ENCODE measurements at regions not wholly inside any gene's neighbourhood (a gene's known extent, or its start where the extent isn't known, plus 50 kb on each side); places are given as distances from the start of the nearest gene placed in this dataset.

DNA sequence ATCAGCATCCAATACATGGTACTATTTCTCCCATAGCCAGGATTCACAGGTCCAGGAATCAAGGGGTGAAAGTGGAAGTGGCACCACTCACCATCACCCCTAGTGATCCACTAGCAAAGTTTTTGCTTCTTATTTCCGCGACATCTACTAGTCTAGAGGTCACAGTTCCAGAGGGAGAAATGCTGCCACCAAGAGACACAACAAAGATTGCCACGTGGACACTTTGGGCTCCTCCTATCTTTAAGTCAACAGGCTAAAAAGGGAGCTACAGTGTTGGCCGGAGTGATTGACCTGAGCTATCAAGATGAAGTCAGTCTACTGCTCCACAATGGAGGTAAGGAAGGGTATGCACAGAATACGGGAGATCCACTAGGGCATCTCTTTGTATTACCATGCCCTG, 178.2 kb downstream of the AKR1D1 start:
- DNase-seq (ENCODE audit: low read depth in 2 of 2): no peak

- no peak for DNase-seq (ENCODE audit: low read depth in 2 of 2)
These were observed 181.4 kb downstream of the AKR1D1 start for GRCh38 chr7:138257459-138258196.

DNA sequence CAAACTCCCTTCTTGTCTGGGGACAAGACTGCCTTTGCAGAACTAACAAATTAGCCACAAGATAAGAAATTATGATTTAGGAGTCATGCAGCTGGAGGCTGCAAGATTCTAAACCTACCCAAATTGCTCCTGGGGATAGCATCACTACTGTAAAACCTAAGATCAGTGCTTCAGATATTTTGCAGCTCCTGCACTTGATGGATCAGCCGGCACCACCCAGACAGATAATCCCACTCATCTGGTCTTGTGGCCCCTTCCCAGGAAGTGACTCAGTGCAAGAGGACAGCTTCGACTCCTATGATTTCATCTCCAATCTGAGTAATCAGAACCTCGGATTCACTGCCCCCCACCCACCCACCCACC, 181.9 kb downstream of the AKR1D1 start:
- no peak for DNase-seq (ENCODE audit: low read depth in 2 of 2)

DNA sequence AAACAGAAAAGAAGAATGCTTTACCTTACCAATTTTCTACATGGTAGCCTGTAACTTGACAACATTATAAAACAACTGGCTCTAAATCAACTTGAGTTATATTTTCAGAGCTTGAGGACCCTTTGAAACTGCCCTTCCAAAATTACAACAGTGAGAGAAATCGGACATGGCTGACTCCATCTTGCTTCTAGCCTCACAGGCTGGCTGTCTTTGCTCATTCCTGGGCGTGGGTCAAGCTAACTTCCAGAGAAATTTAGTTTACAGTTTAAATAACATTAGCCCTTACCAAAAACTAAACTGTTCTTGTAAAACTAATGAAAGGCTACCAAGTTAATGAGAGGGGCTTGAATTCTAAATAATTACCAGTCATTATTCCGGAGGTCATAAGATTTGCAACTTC, 183.4 kb downstream of the AKR1D1 start:
- DNase-seq (ENCODE audit: low read depth in 2 of 2): no peak

DNA sequence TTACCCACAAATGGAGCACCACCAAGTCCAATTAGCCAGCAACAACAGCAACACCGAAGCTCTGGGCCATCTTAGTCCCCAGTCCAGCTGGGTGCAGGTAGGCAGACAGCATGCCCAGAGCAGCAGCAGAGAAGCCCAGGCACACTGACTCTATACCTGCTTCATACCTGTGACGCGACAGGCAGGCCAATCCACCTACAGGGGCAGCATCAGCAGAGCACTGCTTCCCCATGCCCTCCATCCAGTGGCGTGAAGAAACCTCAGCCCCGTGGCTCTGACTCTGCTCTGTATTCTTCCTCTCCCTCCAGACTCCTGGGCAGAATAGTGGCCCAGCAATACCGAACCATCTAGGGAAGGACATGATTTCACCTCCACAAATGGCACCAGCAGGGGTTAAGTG, 191.7 kb downstream of the AKR1D1 start:
- no peak for DNase-seq (ENCODE audit: low read depth in 2 of 2)

DNA sequence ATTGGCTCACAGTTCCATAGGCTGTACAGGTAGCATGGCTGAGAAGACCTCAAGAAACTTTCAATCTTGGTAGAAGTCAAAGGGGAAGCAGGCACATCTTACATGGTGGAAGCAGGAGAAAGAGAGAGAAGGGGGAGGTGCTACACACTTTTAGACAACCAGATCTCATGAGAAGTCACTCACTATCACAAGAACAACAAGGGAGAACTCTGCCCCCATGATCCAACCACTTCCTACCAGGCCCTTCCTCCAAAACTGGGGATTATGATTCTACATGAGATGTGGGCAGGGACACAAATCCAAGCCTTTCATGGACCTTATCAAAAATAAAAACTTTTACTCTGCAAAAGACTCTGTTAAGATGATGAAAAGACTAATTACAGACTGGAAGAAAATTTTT, 183.2 kb upstream of the TRIM24 start:
- no peak for DNase-seq (ENCODE audit: low read depth in 2 of 2)

DNA sequence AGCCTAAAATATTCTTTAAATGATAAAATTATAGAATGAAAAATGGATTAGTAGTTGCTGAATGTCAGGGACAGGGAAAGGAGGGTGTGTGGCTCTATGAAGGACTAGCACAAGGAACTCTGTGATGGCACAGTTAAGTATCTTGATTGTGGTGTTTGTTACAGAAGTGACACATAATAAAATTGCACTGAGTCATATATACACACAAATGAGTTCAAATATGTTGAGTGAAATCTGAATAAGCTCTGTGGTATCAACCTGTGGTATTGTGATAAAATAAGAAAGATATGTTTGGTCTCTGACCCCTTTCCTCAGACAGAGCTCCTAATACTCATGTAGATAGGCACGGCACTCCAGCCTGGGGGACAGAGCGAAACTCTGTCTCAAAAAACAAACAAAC, 181.5 kb upstream of the TRIM24 start:
- DNase-seq (ENCODE audit: low read depth in 2 of 2): no peak

GRCh38 chr7:138282997-138283396, 177.1 kb upstream of the TRIM24 start:
- DNase-seq (ENCODE audit: low read depth in 2 of 2): no peak

DNA sequence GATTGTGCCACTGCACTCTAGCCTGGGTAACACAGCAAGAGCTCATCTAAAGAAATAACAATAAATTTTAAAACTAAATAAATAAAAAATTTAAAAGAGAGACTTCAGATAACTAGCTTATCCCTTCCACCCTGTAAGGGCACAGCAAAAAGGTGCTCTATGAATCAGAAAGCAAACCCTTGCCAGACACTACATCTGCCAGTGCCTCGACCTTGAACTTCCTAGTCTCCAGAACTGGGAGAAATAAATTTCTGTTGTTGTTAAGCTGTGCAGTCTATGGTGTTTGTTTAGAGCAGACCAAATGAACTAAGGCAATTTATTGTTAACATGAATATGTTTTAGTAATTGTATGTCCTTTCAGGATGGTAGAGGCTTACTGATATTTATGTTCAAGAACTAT, 174.9 kb upstream of the TRIM24 start:
- no peak for DNase-seq (ENCODE audit: low read depth in 2 of 2)

GRCh38 chr7:138286846-138287245, 173.2 kb upstream of the TRIM24 start:
- DNase-seq (ENCODE audit: low read depth in 2 of 2): no peak

GRCh38 chr7:138287549-138287948, 172.5 kb upstream of the TRIM24 start:
- no peak for DNase-seq (ENCODE audit: low read depth in 2 of 2)

- DNase-seq (ENCODE audit: low read depth in 2 of 2): no peak
These were observed 171.0 kb upstream of the TRIM24 start for GRCh38 chr7:138289082-138289481.

- DNase-seq (ENCODE audit: low read depth in 2 of 2): no peak
These were observed 170.2 kb upstream of the TRIM24 start for GRCh38 chr7:138289864-138290263.

- no peak for DNase-seq (ENCODE audit: low read depth in 2 of 2)
These were observed 167.1 kb upstream of the TRIM24 start for GRCh38 chr7:138292951-138293350.

DNA sequence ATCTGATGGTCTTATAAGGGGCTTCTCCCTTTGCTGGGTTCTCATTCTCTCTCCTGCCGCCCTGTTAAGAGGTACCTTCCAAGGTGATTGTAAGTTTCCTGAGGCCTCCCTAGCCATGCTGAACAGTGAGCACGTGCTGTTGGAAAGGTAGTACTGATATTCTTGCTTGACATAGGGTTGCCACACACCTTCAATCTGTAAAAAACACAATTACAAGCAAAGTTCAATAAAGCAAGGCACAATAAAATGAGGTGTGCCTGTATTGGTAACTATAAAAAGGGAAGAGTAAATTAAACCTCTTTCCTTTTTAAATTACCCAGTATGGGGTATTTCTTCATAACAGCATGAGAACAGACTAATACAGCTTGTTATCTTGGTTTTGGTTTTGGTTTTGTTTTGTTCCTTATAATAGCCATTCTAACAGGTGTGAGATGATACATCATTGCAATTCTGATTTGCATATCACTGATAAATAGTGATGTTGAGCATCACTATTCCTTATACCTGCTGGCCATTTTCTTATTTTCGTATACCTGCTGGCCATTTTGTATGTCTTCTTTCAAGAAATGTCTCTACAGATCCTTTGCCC, 164.9 kb upstream of the TRIM24 start:
- no peak for DNase-seq (ENCODE audit: low read depth in 2 of 2)

DNA sequence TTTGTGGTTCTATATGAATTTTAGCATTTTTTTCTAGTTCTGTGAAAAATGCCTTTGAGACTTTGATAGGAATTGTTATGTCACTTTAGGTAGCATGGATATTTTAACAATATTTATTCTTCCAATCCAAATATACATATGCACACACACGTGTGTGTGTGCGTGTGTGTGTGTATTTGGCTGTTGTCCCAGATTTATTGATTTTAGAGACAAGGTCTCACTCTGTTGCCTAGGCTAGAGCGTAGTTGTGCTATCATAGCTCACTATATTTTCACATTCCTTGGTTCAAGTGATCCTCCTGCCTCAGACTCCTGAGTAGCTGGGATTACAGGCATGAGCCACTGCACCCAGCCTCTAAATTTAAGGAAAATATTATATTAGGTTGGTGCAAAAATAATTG, 162.5 kb upstream of the TRIM24 start:
- no peak for DNase-seq (ENCODE audit: low read depth in 2 of 2)

GRCh38 chr7:138299066-138299465, 161.0 kb upstream of the TRIM24 start:
- no peak for DNase-seq (ENCODE audit: low read depth in 2 of 2)

- DNase-seq (ENCODE audit: low read depth in 2 of 2): no peak
These were observed 156.6 kb upstream of the TRIM24 start for GRCh38 chr7:138303230-138304070.

GRCh38 chr7:138304071-138304320, 156.1 kb upstream of the TRIM24 start:
- no peak for DNase-seq (ENCODE audit: low read depth in 2 of 2)

- DNase-seq (ENCODE audit: low read depth in 2 of 2): no peak
These were observed 152.4 kb upstream of the TRIM24 start for GRCh38 chr7:138307633-138308032.

DNA sequence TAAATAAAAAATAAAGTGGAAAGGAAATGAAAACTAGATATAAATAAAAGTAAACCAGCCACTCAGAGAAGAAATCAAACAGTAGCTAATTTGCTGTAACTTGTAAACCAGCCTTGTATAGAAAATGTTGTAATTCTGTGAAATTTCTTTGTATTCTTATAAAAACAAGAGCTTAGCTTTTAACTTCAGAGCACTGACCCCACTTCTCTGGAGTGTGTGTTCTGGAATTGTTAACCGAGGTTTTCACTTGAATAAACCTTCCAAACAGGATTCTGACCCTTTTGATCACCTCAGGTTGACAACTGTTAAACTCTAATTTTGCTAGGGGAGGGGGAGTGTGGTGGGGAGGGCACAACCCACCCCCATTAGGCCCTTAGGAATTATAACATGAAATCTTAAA, 151.9 kb upstream of the TRIM24 start:
- DNase-seq (ENCODE audit: low read depth in 2 of 2): no peak

- DNase-seq (ENCODE audit: low read depth in 2 of 2): no peak
These were observed 150.9 kb upstream of the TRIM24 start for GRCh38 chr7:138309186-138309585.

- no peak for DNase-seq (ENCODE audit: low read depth in 2 of 2)
These were observed 146.3 kb upstream of the TRIM24 start for GRCh38 chr7:138313829-138314178.

All from fibroblast of skin of left quadriceps (primary cell).